ENCODE measurements at regions not wholly inside any gene's neighbourhood (a gene's known extent, or its start where the extent isn't known, plus 50 kb on each side); places are given as distances from the start of the nearest gene placed in this dataset.

DNA sequence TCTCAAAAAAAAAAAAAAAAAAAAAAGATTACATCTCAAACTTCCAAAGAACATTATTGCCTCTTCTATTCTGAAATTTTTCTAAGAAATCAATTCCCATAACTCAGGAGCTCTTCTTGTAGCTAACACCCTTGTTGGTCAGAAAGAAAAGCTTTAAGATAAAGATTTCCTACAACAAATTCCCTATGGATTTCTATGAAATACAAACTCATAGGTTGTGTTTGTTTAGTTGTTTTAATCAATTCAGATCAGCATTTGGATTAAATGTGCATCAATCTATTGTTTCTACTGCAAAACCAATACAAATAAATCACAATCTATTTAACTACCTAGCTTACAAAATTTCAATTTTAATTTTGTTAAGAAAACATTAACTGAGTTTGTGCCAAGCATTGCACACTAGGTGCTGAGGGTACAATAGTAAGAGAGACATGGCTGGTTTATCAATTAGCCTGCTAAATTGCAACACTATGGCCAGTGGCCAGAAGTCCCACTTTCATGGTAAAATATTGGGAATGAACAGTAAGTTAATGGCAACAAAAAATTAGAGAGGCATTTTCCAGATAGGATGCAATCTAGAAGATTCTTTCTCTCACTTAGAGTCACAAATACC lies 80.2 kb upstream of the MYCN start:
- Mint-ChIP-seq H3K4me1 (ENCODE audit: low read depth) (no peaks in the 10 kb centered on the region), H3K36me3 (ENCODE audit: low read depth) (no peaks in the 10 kb centered on the region), H3K9me3 (peaks cover 2% of the 10 kb centered on the region), H3K27me3 (peaks cover 28% of the 10 kb centered on the region), H3K27ac (no peak overlapping the region), H3K4me3 (no peak overlapping the region)
- H3K27me3 ChIP-seq (ENCODE audit: control insufficient read depth in 1 of 2, insufficient read depth in 2 of 2, low read length in 2 of 2), result peaks cover 0 to 3% of the 10 kb centered on the region in 2 experiments
- POLR2A ChIA-PET, result interaction anchor here (0.7 kb wide), 1 partner anchor 20 kb away, joined by 3 read pairs; no protein-coding TSS in a partner anchor
- no peak for DNase-seq
- H3K9me3 ChIP-seq (ENCODE audit: control insufficient read depth in 1 of 2, insufficient read depth in 1 of 2, low read length in 2 of 2), result no peaks in the 10 kb centered on the region
- TF ChIP-seq, protein P1, sequence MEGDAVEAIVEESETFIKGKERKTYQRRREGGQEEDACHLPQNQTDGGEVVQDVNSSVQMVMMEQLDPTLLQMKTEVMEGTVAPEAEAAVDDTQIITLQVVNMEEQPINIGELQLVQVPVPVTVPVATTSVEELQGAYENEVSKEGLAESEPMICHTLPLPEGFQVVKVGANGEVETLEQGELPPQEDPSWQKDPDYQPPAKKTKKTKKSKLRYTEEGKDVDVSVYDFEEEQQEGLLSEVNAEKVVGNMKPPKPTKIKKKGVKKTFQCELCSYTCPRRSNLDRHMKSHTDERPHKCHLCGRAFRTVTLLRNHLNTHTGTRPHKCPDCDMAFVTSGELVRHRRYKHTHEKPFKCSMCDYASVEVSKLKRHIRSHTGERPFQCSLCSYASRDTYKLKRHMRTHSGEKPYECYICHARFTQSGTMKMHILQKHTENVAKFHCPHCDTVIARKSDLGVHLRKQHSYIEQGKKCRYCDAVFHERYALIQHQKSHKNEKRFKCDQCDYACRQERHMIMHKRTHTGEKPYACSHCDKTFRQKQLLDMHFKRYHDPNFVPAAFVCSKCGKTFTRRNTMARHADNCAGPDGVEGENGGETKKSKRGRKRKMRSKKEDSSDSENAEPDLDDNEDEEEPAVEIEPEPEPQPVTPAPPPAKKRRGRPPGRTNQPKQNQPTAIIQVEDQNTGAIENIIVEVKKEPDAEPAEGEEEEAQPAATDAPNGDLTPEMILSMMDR (IDR thresholded peaks at IDR 0.05), result no peak
- CTCF ChIA-PET, result no interaction called here
- no peak overlapping the region for H3K27ac ChIP-seq (ENCODE audit: low read depth in 1 of 2, low read length in 2 of 2)
- ATAC-seq (ENCODE audit: poor library complexity), result no peak
- H3K4me3 ChIP-seq (ENCODE audit: low read length), result no peak overlapping the region
- H3K36me3 ChIP-seq (ENCODE audit: insufficient read depth, low read length), result no peaks in the 10 kb centered on the region
- intact Hi-C loops (cut with DNase I, micrococcal nuclease), result no loop called here
- H3K4me1 ChIP-seq (ENCODE audit: insufficient read depth, low read length), result no peaks in the 10 kb centered on the region

DNA sequence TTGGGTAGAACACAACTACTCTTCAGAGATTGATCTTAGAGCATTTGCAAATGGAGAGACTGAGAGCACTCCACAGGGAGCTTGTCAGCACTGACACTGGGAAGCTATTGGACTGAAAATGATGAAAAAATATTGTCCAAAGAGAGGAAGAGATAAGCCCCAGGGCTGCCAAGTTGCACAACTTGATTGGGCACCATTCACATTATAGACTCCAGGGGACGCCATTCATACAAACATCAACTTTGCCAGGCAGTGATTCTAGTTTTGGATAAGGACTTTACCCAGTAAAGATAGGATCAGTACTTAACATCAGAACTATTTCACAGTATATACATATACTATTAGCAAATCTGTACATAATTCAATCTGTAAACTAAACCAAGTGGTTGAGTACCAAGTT lies 79.6 kb upstream of the MYCN start:
- DNase-seq (no peak), ATAC-seq (ENCODE audit: poor library complexity) (no peak)
- TF ChIP-seq, protein P1 (IDR thresholded peaks at IDR 0.05), result no peak
- no peak overlapping the region for H3K4me3 ChIP-seq (ENCODE audit: low read length)
- intact Hi-C loops (cut with DNase I, micrococcal nuclease), result no loop called here
- H3K36me3 ChIP-seq (ENCODE audit: insufficient read depth, low read length), result no peaks in the 10 kb centered on the region
- POLR2A ChIA-PET, result interaction anchor here (0.7 kb wide), 1 partner anchor 20 kb away, joined by 3 read pairs; no protein-coding TSS in a partner anchor
- H3K27ac ChIP-seq (ENCODE audit: low read depth in 1 of 2, low read length in 2 of 2), result no peak overlapping the region
- Mint-ChIP-seq H3K27me3 (peaks cover 32% of the 10 kb centered on the region), H3K36me3 (ENCODE audit: low read depth) (no peaks in the 10 kb centered on the region), H3K4me1 (ENCODE audit: low read depth) (no peaks in the 10 kb centered on the region), H3K4me3 (no peak overlapping the region), H3K9me3 (peaks cover 2% of the 10 kb centered on the region), H3K27ac (no peak overlapping the region)
- peaks cover 0 to 3% of the 10 kb centered on the region in 2 experiments for H3K27me3 ChIP-seq (ENCODE audit: control insufficient read depth in 1 of 2, insufficient read depth in 2 of 2, low read length in 2 of 2)
- H3K9me3 ChIP-seq (ENCODE audit: control insufficient read depth in 1 of 2, insufficient read depth in 1 of 2, low read length in 2 of 2), result no peaks in the 10 kb centered on the region
- CTCF ChIA-PET, result no interaction called here
- H3K4me1 ChIP-seq (ENCODE audit: insufficient read depth, low read length), result no peaks in the 10 kb centered on the region

DNA sequence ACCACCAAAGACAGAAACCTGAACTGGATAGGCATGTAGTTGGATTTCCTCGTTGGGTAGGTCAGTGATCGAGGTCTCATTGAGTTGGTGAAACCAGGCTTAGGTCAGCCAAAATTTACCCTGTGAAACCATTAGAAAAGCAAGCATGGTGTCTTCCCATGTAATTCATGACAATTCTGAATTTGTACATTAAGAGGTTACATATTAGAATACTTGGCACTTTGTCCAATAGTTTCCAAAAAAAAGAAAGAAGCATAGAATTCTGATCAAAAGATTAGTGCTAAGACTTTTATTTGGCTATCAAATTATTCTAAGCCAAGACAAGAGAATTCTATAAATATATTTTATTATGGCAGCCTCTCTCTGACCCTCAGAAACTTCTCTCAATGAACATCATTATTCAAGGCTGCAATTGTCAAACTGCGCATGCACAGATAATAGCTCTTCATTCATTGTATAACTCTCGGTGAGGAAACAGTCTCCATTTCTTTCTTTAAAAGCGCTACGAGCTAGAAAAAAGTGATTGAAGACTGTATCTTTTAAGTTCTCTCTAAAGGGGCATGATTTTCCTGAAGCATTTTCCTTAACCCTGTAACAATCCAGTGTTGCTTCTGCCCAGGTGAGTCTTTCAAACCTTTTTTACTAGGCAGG lies 79.1 kb upstream of the MYCN start:
- H3K4me1 ChIP-seq (ENCODE audit: insufficient read depth, low read length), result no peaks in the 10 kb centered on the region
- peaks cover 0 to 1% of the 10 kb centered on the region in 2 experiments for H3K27me3 ChIP-seq (ENCODE audit: control insufficient read depth in 1 of 2, insufficient read depth in 2 of 2, low read length in 2 of 2)
- H3K36me3 ChIP-seq (ENCODE audit: insufficient read depth, low read length), result no peaks in the 10 kb centered on the region
- H3K4me1 Mint-ChIP-seq (ENCODE audit: low read depth), result no peaks in the 10 kb centered on the region
- ATAC-seq (ENCODE audit: poor library complexity) (no peak), DNase-seq (no peak)
- TF ChIP-seq, protein P1 (IDR thresholded peaks at IDR 0.05), result no peak
- no peak overlapping the region for H3K27ac ChIP-seq (ENCODE audit: low read depth in 1 of 2, low read length in 2 of 2)
- no peak overlapping the region for H3K4me3 Mint-ChIP-seq
- H3K27me3 Mint-ChIP-seq, result peaks cover 29% of the 10 kb centered on the region
- H3K4me3 ChIP-seq (ENCODE audit: low read length), result no peak overlapping the region
- no peaks in the 10 kb centered on the region for H3K9me3 ChIP-seq (ENCODE audit: control insufficient read depth in 1 of 2, insufficient read depth in 1 of 2, low read length in 2 of 2)
- CTCF ChIA-PET, result no interaction called here
- intact Hi-C loops (cut with DNase I, micrococcal nuclease), result no loop called here
- POLR2A ChIA-PET, result no interaction called here
- H3K9me3 Mint-ChIP-seq, result peaks cover 2% of the 10 kb centered on the region
- H3K36me3 Mint-ChIP-seq (ENCODE audit: low read depth), result no peaks in the 10 kb centered on the region
- H3K27ac Mint-ChIP-seq, result no peak overlapping the region
